ENCODE measurements at regions not wholly inside any gene's neighbourhood (a gene's known extent, or its start where the extent isn't known, plus 50 kb on each side); places are given as distances from the start of the nearest gene placed in this dataset.

DNA sequence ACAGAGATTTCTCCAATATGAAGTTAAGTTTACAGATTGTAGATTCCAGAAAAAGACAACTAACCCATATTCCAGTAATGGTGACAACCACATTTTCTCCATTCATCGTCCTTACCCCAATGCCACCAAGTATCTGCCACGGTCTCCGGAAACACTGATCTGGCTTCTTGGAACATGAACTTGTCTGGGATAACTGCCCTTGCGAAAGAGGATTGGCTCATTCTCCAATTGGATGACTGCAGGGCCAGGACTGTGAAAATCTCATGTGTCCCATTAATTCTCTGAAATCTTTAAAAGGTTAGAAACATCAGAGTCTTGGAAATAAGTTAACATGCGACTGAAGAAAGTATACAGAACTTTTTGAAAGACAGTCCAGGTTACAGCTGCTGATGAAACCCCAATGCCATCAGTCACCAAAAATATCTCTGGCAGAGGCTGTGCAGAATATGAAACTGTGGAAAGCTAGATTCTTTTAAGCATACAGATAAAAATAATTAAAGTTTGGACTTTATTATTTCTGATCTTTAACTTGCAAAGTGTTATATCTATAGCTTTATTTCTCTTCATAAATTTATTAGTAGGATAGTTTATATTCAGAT lies 496.9 kb downstream of the PPARGC1A start:
- DNase-seq: no peak

- DNase-seq: no peak
Measured at GRCh38 chr4:23390246-23390645, 499.6 kb downstream of the PPARGC1A start.

DNA sequence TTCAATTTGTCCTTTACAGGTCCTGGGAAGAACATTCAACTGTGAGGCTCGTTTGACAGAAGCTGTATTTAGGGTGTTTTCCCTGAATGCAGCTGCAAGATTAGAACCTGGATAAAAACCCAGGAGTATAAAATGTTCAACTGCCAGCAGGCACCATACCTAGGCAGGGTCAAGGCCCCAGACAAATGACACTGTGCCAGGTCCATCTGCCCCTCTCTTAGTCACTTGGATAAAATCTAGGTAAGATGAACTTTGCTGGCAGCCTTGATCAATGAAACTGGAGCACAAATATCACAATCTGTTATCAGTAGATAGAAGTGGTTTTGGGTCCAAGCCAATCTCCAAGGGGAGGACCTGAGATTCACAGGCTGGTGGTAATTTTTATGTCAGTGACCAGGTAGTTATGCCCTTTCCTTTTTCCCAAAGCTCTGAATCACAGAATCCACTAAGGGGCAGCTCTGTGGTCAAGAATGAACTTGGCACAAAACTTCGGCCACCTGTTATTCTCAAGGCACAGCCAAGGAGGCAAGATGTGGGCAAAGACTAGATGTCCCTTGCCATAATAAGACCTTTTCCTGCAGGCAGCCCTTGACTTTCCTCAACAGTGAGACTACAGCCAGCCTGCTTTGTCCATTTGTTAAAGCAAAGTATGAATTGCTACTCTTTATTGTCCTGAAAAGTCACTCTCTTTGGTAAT lies 501.0 kb downstream of the PPARGC1A start:
- DNase-seq: no peak

- no peak for DNase-seq
Measured at GRCh38 chr4:23388255-23388654, 501.6 kb downstream of the PPARGC1A start.

DNA sequence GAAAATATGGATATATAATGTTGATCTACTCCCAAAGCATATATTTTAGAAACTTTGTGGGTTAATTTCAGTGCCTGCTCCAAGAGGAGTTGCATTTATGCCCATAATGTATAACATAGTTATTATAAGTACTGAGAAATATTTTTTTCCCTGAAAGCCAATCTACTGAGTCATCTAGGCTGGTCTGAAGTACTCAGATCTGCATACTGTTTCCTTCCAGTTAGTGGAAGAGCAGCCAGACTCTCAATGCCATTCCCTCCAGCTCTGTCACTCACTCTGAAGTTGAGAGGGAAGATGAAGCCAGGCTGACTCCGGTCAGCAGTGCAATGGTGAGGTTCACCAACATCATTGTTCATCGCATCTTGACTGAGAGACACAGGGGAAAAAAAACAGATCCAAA lies 505.1 kb downstream of the PPARGC1A start:
- no peak for DNase-seq

DNA sequence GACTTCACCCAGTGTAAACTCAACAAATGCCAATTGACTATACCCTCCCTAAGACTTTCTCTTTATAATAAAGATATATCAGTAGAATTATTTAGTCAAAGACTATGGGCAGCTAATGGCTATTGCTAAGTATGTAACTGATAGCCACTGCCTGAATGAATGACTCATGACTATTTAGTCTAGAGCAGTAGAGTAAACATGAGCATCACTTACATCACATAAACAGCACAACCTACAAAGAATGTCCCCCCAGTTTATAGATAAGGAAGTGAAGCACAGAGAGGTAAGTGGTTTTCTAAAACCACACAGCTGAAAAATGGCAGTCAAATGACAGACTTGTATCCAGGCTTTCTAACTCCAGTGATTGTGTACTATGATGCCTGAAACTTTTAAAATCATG lies 507.0 kb downstream of the PPARGC1A start:
- no peak for DNase-seq

- DNase-seq: no peak
Measured at GRCh38 chr4:23374259-23374658, 515.6 kb downstream of the PPARGC1A start.

DNA sequence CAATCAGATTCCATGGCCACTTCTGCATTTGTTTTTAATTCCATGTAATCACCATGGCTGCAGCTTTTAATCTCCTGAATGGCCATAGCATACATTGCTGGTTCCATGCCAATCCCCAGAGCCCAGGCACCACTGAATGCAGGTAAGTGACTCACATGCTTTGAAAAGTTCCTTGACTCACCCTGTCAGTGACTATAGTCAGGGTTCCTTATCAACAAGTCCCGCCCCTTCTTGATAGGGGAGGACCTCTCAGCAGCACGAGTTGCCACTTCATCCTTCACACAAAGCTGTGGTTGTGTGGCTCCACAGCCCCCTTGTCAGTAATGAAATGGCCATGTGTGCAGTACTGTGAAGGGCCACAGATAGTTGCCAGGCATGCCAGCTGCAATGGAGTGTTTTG lies 516.6 kb downstream of the PPARGC1A start:
- no peak for DNase-seq

GRCh38 chr4:23371533-23371932 lies 518.3 kb downstream of the PPARGC1A start:
- DNase-seq: no peak

DNA sequence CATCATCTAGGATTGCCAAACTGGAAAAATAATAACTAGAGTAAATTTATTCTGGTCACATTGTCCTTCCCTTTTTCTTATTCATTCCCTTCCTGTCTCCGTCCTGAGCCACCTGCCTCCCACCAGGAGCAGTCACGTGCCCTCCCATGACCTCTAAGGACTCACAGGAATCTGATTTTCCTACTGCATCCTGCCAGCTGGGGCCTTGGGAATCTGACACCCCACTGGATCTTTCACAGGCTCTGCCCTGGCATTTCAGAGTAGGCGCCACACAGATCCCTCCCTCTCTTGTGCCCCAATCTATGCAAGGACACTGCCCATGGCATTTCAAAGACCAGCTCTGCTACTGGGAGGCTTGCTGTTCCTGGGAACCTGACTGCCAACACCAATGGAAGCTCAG lies 520.5 kb downstream of the PPARGC1A start:
- peak in 1 of 2 experiments; percentile 20 for DNase-seq

DNA sequence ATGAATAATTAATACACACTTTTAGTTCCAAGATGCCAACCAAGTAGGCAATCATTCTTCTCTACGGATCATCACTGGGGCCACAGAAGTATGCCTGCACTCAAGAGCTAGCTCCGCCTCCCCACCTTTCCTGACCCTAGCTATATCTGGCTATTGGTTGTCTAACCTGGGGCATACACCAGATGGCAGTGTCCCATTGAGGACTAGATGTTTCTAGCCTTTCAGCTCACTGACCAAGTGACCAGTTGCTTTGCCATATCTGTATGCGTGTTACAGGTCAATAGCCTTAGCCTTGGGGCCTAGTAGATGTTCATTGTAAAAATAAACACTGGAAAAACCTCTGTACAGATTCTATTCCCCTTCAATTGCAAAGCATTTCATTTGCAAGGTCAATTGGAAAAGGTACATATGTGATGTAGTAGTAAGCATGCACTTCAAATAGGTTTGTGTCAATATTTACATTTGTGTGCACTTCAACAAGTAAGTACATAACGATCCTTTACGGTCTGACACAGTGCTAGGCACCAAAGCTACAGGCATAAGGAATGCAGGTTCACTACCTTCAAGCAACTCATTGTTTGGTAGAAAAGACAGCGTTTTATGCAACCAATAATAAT lies 521.7 kb downstream of the PPARGC1A start:
- peak in 1 of 2 experiments; percentile 32 for DNase-seq

GRCh38 chr4:23366557-23366906 lies 523.3 kb downstream of the PPARGC1A start:
- DNase-seq: no peak

- no peak for DNase-seq
Measured at GRCh38 chr4:23365871-23366556, 523.8 kb downstream of the PPARGC1A start.

DNA sequence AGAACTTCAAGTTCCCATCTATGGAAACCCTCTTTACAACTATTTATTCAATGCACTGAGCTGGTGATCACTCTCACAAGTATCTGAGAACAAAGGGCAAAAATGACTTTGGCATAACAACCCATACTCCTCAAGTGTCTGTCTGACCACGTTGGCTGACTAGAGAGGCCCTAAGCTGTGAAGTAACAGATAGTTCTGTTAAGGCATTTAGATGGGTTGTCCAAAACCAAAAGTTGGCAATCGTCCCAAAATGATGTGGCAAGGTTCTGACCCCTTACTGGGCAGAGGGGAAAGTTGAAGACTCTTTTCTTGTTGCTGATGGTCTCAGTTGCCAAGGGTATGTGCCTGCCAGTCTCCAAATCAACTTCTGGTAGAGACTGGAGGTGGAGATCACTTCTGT lies 524.8 kb downstream of the PPARGC1A start:
- no peak for DNase-seq

- DNase-seq: no peak
Measured at GRCh38 chr4:23364167-23364566, 525.7 kb downstream of the PPARGC1A start.

DNA sequence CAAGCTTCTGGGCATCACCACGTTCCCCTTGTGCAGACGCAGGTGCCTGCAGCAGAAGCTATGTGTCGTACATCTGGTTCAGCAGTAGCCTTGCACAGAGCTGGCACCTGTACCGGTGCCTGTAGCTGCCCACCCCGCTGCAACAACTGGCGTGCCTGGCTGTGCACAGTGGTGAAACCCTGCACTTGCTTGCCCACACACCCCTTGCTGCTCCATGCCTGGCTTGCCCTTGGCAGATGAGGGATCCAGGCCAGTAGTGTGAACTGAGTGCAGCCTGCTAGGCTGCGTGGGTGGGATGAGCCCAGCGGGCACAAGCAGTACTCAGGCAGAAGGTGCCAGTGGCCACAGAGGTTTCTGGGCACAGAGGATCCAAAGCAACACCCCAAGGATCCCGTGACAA lies 528.4 kb downstream of the PPARGC1A start:
- DNase-seq: no peak

GRCh38 chr4:23360718-23361117 lies 529.1 kb downstream of the PPARGC1A start:
- DNase-seq: no peak

GRCh38 chr4:23355258-23355657 lies 534.6 kb downstream of the PPARGC1A start:
- no peak for DNase-seq

DNA sequence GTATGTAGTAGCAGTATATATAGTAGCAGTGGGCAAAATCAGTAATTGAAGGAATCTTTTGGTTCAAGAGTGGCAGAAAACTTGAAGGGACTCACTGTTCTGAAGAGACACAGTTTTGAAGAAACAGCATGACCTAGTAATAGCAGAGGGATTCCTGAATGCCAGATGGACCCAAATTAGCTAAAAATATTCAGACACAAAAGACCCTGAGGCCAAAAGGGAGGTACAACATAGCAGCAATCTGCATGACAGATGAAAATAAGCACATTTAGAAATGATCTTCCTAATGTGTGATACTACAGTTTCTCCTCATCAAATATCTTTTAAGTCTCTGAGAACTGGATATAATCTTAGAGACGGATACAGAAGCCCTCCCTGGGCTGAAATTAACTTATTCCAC lies 536.6 kb downstream of the PPARGC1A start:
- DNase-seq: no peak

GRCh38 chr4:23348789-23349498 lies 540.9 kb downstream of the PPARGC1A start:
- DNase-seq: no peak

- peak in 1 of 2 experiments; percentile 8 for DNase-seq
Measured at GRCh38 chr4:23337292-23337691, 552.6 kb downstream of the PPARGC1A start.

GRCh38 chr4:23333946-23334878 lies 555.6 kb downstream of the PPARGC1A start:
- peak; percentile 30 to 50 for DNase-seq

Data from NCI-H526 (cell line).